HG03280 (cell line): ENCODE measurements at regions not wholly inside any gene's neighbourhood (a gene's known extent, or its start where the extent isn't known, plus 50 kb on each side); places are given as distances from the start of the nearest gene placed in this dataset.
"Not testable (repeated sequence)": the region's sequence is repeated elsewhere in the genome, so short reads cannot be mapped to it uniquely, and the experiment has no call there.

Source experiments
- ATAC-seq: cut with Tn5 transposase; IDR thresholded peaks from one replicate; pipeline ENCODE4 v1.9.1; 2021; ENCODE audit warnings: mild to moderate bottlenecking, moderate library complexity; ENCODE audit not compliant: unreplicated experiment

GRCh38 chr4:110424144-110424543 is 51.8 kb upstream of the ENPEP start:
- ATAC-seq: no peak

GRCh38 chr4:110418641-110419040 is 57.3 kb upstream of the ENPEP start:
- no peak for ATAC-seq

- ATAC-seq: no peak
Observed at GRCh38 chr4:110417136-110417535, 58.8 kb upstream of the ENPEP start.

- no peak for ATAC-seq
Observed at GRCh38 chr4:110415478-110415877, 60.5 kb upstream of the ENPEP start.

- no peak for ATAC-seq
Observed at GRCh38 chr4:110415041-110415440, 60.9 kb upstream of the ENPEP start.

- no peak for ATAC-seq
Observed at GRCh38 chr4:110414561-110414920, 61.4 kb upstream of the ENPEP start.

- ATAC-seq: not testable (repeated sequence)
Observed at GRCh38 chr4:110413807-110414560, 62.0 kb upstream of the ENPEP start.

- no peak for ATAC-seq
Observed at GRCh38 chr4:110412354-110413065, 63.4 kb upstream of the ENPEP start.

GRCh38 chr4:110411574-110412011 is 64.4 kb upstream of the ENPEP start:
- no peak for ATAC-seq

- ATAC-seq: not testable (repeated sequence)
Observed at GRCh38 chr4:110410853-110411573, 64.9 kb upstream of the ENPEP start.

GRCh38 chr4:110400086-110400485 is 75.9 kb upstream of the ENPEP start:
- no peak for ATAC-seq

GRCh38 chr4:110399046-110399445 is 76.9 kb upstream of the ENPEP start:
- not testable (repeated sequence) for ATAC-seq

- no peak for ATAC-seq
Observed at GRCh38 chr4:110396963-110397362, 79.0 kb upstream of the ENPEP start.

- ATAC-seq: no peak
Observed at GRCh38 chr4:110395421-110395820, 80.5 kb upstream of the ENPEP start.

- no peak for ATAC-seq
Observed at GRCh38 chr4:110394871-110395270, 81.1 kb upstream of the ENPEP start.

- no peak for ATAC-seq
Observed at GRCh38 chr4:110381784-110382183, 94.2 kb upstream of the ENPEP start.

GRCh38 chr4:110372485-110372884 is 103.5 kb upstream of the ENPEP start:
- no peak for ATAC-seq

- ATAC-seq: no peak
Observed at GRCh38 chr4:110371016-110371770, 104.8 kb upstream of the ENPEP start.

GRCh38 chr4:110368409-110368808 is 107.5 kb upstream of the ENPEP start:
- ATAC-seq: no peak

- ATAC-seq: no peak
Observed at GRCh38 chr4:110367156-110367555, 108.8 kb upstream of the ENPEP start.

- ATAC-seq: no peak
Observed at GRCh38 chr4:110365761-110366160, 110.2 kb upstream of the ENPEP start.
